SK-N-SH (cell line): ENCODE measurements at regions not wholly inside any gene's neighbourhood (a gene's known extent, or its start where the extent isn't known, plus 50 kb on each side); places are given as distances from the start of the nearest gene placed in this dataset.

Experiments
- CTCF ChIA-PET: fragments of 300-600, 350-600 bp; formaldehyde crosslinking; extraction: SDS; loops from one replicate; lab custom pipeline; 2021; lab: Yijun Ruan, JAX
- POLR2A ChIA-PET: fragments of 350-600 bp; sonication (Branson Sonifier 250); formaldehyde crosslinking; extraction: SDS; loops from one replicate; lab custom pipeline; 2020; ENCODE audit warnings: antibody characterized with exemption, inconsistent platforms; lab: Yijun Ruan, JAX
- DNase-seq: peaks from one replicate; pipeline ENCODE4 v3.0.0; 2012
- H2AFZ ChIP-seq: fragments of 200-600 bp; sonication (generic); 2 replicates; pipeline ENCODE4 v1.8.1; 2016; ENCODE audit warnings: antibody characterized with exemption, mild to moderate bottlenecking, low read depth
- H3F3A ChIP-seq: fragments of 200-600 bp; sonication (generic); replicated peaks from 2 replicates; pipeline ENCODE3; 2016; ENCODE audit warnings: antibody characterized with exemption, mild to moderate bottlenecking; ENCODE audit not compliant: insufficient read depth
- H3K27ac ChIP-seq, 2 experiments: fragments of 200-500 bp in 1 of 2; fragments of 200-600 bp in 1 of 2; sonication (Bioruptor generic) in 1 of 2; sonication (generic), shearing (Covaris generic) in 1 of 2; 2 replicates each; pipeline versions ENCODE4 v1.5.1 to v1.6.1; 2014 to 2016; ENCODE audit warnings: low read depth in 2 of 2, inconsistent platforms in 1 of 2, low read length in 1 of 2, mild to moderate bottlenecking in 1 of 2, mixed read lengths in 1 of 2
- H3K27me3 ChIP-seq: fragments of 200-600 bp; sonication (generic), shearing (Covaris generic); 2 replicates; pipeline ENCODE4 v1.6.1; 2016; ENCODE audit warnings: mixed run types; ENCODE audit not compliant: insufficient read depth
- H3K36me3 ChIP-seq, 2 experiments: fragments of 200-500 bp in 1 of 2; fragments of 200-600 bp in 1 of 2; sonication (Bioruptor generic) in 1 of 2; sonication (generic) in 1 of 2; replicated peaks in 1 of 2; 2 replicates each; pipeline versions ENCODE3 to v1.5.1; 2014 to 2016; ENCODE audit warnings: low read length in 1 of 2, mild to moderate bottlenecking in 1 of 2; ENCODE audit not compliant: insufficient read depth in 2 of 2, control insufficient read depth in 1 of 2
- H3K4me1 ChIP-seq, 2 experiments: fragments of 200-500 bp in 1 of 2; fragments of 200-600 bp in 1 of 2; sonication (Bioruptor generic) in 1 of 2; sonication (generic), shearing (Covaris generic) in 1 of 2; 2 replicates each; pipeline versions ENCODE4 v1.5.1 to v1.6.1; 2014 to 2016; ENCODE audit warnings: low read depth in 1 of 2, low read length in 1 of 2, mixed run types in 1 of 2; ENCODE audit not compliant: insufficient read depth in 2 of 2, control insufficient read depth in 1 of 2
- H3K4me2 ChIP-seq: fragments of 200-600 bp; sonication (generic), shearing (Covaris generic); 2 replicates; pipeline ENCODE4 v1.6.1; 2017; ENCODE audit warnings: mixed run types
- H3K4me3 ChIP-seq, 2 experiments: fragments of 200-500 bp in 1 of 2; fragments of 200-600 bp in 1 of 2; sonication (Bioruptor generic) in 1 of 2; sonication (generic), shearing (Covaris generic) in 1 of 2; 2 replicates each; pipeline versions ENCODE4 v1.5.1 to v1.8.1; 2014 to 2016; ENCODE audit warnings: low read depth in 2 of 2, inconsistent platforms in 1 of 2, low read length in 1 of 2, mild to moderate bottlenecking in 1 of 2, mixed read lengths in 1 of 2, moderate library complexity in 1 of 2
- H3K79me2 ChIP-seq: fragments of 200-600 bp; sonication (generic); 2 replicates; pipeline ENCODE4 v1.8.1; 2017; ENCODE audit warnings: mild to moderate bottlenecking; ENCODE audit not compliant: insufficient read depth
- H3K9ac ChIP-seq: fragments of 200-600 bp; sonication (generic); 2 replicates; pipeline ENCODE4 v1.6.1; 2017; ENCODE audit warnings: mixed run types
- H3K9me2 ChIP-seq: fragments of 200-600 bp; sonication (generic); 2 replicates; pipeline ENCODE4 v1.6.1; 2017; ENCODE audit warnings: mixed run types
- H3K9me3 ChIP-seq: fragments of 200-600 bp; sonication (generic); 2 replicates; pipeline ENCODE4 v1.6.1; 2017; ENCODE audit warnings: mixed run types, mild to moderate bottlenecking, moderate library complexity
- H4K20me1 ChIP-seq: fragments of 200-600 bp; sonication (generic); 2 replicates; pipeline ENCODE4 v1.6.1; 2017; ENCODE audit warnings: mild to moderate bottlenecking, mixed run types; ENCODE audit not compliant: insufficient read depth
- CHD2 ChIP-seq: fragments of 150-350 bp; IDR thresholded peaks from 2 replicates; pipeline ENCODE4 v1.6.1; 2018; ENCODE audit warnings: low read length; ENCODE audit not compliant: partially characterized antibody
- GABPA ChIP-seq: IDR thresholded peaks from 2 replicates; pipeline ENCODE4 v1.4.0; 2012; ENCODE audit warnings: low read depth, mild to moderate bottlenecking
- MEF2A ChIP-seq: IDR thresholded peaks from 2 replicates; pipeline ENCODE4 v1.4.0; 2012; ENCODE audit warnings: low read depth, borderline replicate concordance
- POLR2AphosphoS5 ChIP-seq: IDR thresholded peaks from 2 replicates; pipeline ENCODE4 v1.6.1; 2012; ENCODE audit warnings: low read depth, low read length
- RAD21 ChIP-seq: IDR thresholded peaks from 2 replicates; pipeline ENCODE4 v1.6.1; 2012; ENCODE audit warnings: mild to moderate bottlenecking, low read length
- RCOR1 ChIP-seq: fragments of 150-350 bp; IDR thresholded peaks from 2 replicates; pipeline ENCODE4 v1.6.1; 2017; ENCODE audit warnings: antibody characterized with exemption, low read length
- SIN3A ChIP-seq: IDR thresholded peaks from 2 replicates; pipeline ENCODE4 v1.6.1; 2012; ENCODE audit warnings: low read depth, mild to moderate bottlenecking, low read length, moderate library complexity, borderline replicate concordance
- SMC3 ChIP-seq: IDR thresholded peaks from 2 replicates; pipeline ENCODE4 v1.6.1; 2012; ENCODE audit warnings: low read depth, low read length, improper control_type of control experiment
- TEAD4 ChIP-seq: IDR thresholded peaks from 2 replicates; pipeline ENCODE4 v1.4.0; 2012; ENCODE audit warnings: mild to moderate bottlenecking, borderline replicate concordance; ENCODE audit not compliant: insufficient read depth
- USF1 ChIP-seq: IDR thresholded peaks from 2 replicates; pipeline ENCODE4 v1.4.0; 2012; ENCODE audit warnings: low read depth, borderline replicate concordance
- YY1 ChIP-seq: IDR thresholded peaks from 2 replicates; pipeline ENCODE4 v1.4.0; 2012; ENCODE audit warnings: low read depth, mild to moderate bottlenecking
- WGBS: methylation state at CpG from one replicate; pipeline ENCODE4 v1.1.6; 2017; ENCODE audit warnings: low lambda C conversion rate; 5-methylcytosine and 5-hydroxymethylcytosine counted together
- TF ChIP-seq, protein P1 (sequence below): fragments of 150-350 bp; IDR thresholded peaks from 2 replicates; pipeline ENCODE4 v1.6.1; 2017; ENCODE audit warnings: antibody characterized with exemption, low read length, low read depth, borderline replicate concordance
- TF ChIP-seq, protein P2 (sequence below): IDR thresholded peaks from 2 replicates; pipeline ENCODE4 v1.4.0; 2012; ENCODE audit warnings: low read depth, borderline replicate concordance
- TF ChIP-seq, protein P3 (sequence below): IDR thresholded peaks from 2 replicates; pipeline ENCODE4 v1.4.0; 2012; ENCODE audit warnings: low read depth

DNA sequence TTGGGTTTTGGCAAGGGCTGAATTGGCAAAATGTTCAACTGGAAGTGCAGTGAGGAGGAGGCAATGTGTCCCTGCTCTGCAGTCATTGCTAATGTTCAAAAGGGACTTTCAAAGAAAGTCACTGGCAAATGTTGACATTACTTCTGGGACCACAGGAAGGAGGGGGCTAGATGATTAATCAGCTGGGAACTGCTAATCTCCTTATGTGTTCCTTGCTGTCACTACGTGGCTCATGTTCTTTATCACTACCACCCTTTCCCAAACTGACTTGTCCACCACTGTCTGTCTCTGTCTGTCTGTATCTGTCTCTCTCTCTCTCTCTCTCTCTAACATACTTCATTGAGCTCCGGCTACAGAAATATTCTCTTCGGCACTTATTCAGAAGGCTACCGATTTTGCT, 86.9 kb upstream of the MTPN start:
- H3F3A ChIP-seq, result no peaks in the 10 kb centered on the region
- no peaks in the 10 kb centered on the region for H4K20me1 ChIP-seq
- H3K79me2 ChIP-seq, result no peaks in the 10 kb centered on the region
- WGBS, result 53% methylated on average over 4 of the region's 4 CpGs
- H3K9me3 ChIP-seq, result no peaks in the 10 kb centered on the region
- no peak overlapping the region for H2AFZ ChIP-seq
- no peak overlapping the region for H3K4me3 ChIP-seq
- no peak overlapping the region for H3K27ac ChIP-seq
- no peak overlapping the region for H3K4me2 ChIP-seq
- no peak overlapping the region for H3K9ac ChIP-seq
- CTCF ChIA-PET, result interaction anchor here (1.6 kb wide), 1 partner anchor 15 kb away, joined by 5 read pairs; no protein-coding TSS in a partner anchor
- POLR2A ChIA-PET, result no interaction called here
- no peaks in the 10 kb centered on the region for H3K9me2 ChIP-seq
- peaks cover 0 to 2% of the 10 kb centered on the region in 2 experiments; a peak in 2 of 4 replicates for H3K4me1 ChIP-seq
- TF ChIP-seq TEAD4 (no peak), GABPA (no peak), RCOR1 (no peak), CHD2 (no peak)
- TF ChIP-seq, protein P1, sequence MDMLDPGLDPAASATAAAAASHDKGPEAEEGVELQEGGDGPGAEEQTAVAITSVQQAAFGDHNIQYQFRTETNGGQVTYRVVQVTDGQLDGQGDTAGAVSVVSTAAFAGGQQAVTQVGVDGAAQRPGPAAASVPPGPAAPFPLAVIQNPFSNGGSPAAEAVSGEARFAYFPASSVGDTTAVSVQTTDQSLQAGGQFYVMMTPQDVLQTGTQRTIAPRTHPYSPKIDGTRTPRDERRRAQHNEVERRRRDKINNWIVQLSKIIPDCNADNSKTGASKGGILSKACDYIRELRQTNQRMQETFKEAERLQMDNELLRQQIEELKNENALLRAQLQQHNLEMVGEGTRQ, result no peak
- TF ChIP-seq, all 33 proteins: peak for 0
- no peaks in the 10 kb centered on the region for H3K27me3 ChIP-seq
- H3K36me3 ChIP-seq, result no peaks in the 10 kb centered on the region
- no peak for DNase-seq

DNA sequence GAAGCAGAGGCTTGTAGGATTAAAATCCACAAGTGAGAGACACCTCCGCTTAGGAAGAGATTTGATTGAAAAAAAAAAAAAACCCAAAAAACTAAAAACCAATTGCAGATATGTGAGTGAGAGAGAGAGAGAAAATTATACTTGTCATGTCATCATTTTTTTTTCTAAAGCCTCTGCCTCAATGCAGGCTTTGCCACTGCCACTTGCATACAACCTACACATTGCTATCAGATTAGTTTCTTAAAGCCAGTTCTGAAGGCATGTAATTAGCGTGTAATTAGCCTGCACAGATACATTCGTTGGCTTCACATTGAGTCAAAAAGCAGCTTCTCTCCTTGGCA, 86.1 kb upstream of the MTPN start:
- no peak overlapping the region for H3K4me3 ChIP-seq
- no peaks in the 10 kb centered on the region for H3F3A ChIP-seq
- no peaks in the 10 kb centered on the region for H3K79me2 ChIP-seq
- TF ChIP-seq, protein P2, sequence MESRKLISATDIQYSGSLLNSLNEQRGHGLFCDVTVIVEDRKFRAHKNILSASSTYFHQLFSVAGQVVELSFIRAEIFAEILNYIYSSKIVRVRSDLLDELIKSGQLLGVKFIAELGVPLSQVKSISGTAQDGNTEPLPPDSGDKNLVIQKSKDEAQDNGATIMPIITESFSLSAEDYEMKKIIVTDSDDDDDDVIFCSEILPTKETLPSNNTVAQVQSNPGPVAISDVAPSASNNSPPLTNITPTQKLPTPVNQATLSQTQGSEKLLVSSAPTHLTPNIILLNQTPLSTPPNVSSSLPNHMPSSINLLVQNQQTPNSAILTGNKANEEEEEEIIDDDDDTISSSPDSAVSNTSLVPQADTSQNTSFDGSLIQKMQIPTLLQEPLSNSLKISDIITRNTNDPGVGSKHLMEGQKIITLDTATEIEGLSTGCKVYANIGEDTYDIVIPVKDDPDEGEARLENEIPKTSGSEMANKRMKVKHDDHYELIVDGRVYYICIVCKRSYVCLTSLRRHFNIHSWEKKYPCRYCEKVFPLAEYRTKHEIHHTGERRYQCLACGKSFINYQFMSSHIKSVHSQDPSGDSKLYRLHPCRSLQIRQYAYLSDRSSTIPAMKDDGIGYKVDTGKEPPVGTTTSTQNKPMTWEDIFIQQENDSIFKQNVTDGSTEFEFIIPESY, result no peak
- no peak for TF ChIP-seq YY1
- TF ChIP-seq SIN3A, result no peak
- TF ChIP-seq SMC3, result no peak
- TF ChIP-seq RAD21, result no peak
- no peak for TF ChIP-seq MEF2A
- TF ChIP-seq TEAD4, result no peak
- TF ChIP-seq, protein P3, sequence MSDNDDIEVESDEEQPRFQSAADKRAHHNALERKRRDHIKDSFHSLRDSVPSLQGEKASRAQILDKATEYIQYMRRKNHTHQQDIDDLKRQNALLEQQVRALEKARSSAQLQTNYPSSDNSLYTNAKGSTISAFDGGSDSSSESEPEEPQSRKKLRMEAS, result no peak
- no peak for TF ChIP-seq USF1
- TF ChIP-seq POLR2AphosphoS5, result no peak
- TF ChIP-seq, all 33 proteins: peak for 0
- no peak for DNase-seq
- Histone ChIP-seq H3K9ac (no peak overlapping the region), H3K9me3 (no peaks in the 10 kb centered on the region), H3K4me2 (no peak overlapping the region), H3K4me1 (peaks cover 2 to 4% of the 10 kb centered on the region in 2 experiments; a peak in 2 of 4 replicates), H3K27ac (no peak overlapping the region), H3K36me3 (no peaks in the 10 kb centered on the region), H2AFZ (no peak overlapping the region), H4K20me1 (no peaks in the 10 kb centered on the region), H3K27me3 (no peaks in the 10 kb centered on the region), H3K9me2 (no peaks in the 10 kb centered on the region)
- ChIA-PET CTCF (interaction anchor here (1.2 to 2.1 kb wide), 4 partner anchors 12 to 262 kb away, joined by 3 to 5 read pairs (median 4); no protein-coding TSS in a partner anchor), POLR2A (no interaction called here)
- whole genome bisulfite sequencing, result 56% methylated on average over 3 of the region's 3 CpGs
